Heart left ventricle (tissue), 16 donors: ENCODE measurements at regions not wholly inside any gene's neighbourhood (a gene's known extent, or its start where the extent isn't known, plus 50 kb on each side); places are given as distances from the start of the nearest gene placed in this dataset.

Experiments
- ATAC-seq, 4 donors: fragments of 200-7000 bp; cut with Tn5 transposase; one replicate each; pipeline ENCODE4 v1.9.1; 2020 to 2022; ENCODE audit warnings: moderate library complexity in 4 of 4, mild to moderate bottlenecking in 3 of 4, moderate number of reproducible peaks in 1 of 4
- DNase-seq, 5 donors: peaks; one replicate each; pipeline ENCODE4 v3.0.0-alpha.2; 2020
- H3K27ac ChIP-seq, 12 donors: fragments of 200-600 bp; sonication (generic) in 4 of 12; one replicate each; pipeline versions ENCODE4 v1.5.0 to v1.8.0; 2016 to 2022; ENCODE audit warnings: mild to moderate bottlenecking in 2 of 12
- H3K27me3 ChIP-seq, 9 donors: fragments of 200-600 bp; sonication (generic) in 2 of 9; one replicate each; pipeline versions ENCODE4 v1.5.1 to v1.8.0; 2016 to 2022; ENCODE audit warnings: mild to moderate bottlenecking in 3 of 9
- H3K36me3 ChIP-seq, 9 donors: fragments of 200-600 bp; sonication (generic) in 2 of 9; one replicate each; pipeline versions ENCODE4 v1.5.0 to v1.8.0; 2018 to 2022; ENCODE audit warnings: mild to moderate bottlenecking in 2 of 9
- H3K4me1 ChIP-seq, 12 donors: fragments of 200-600 bp; sonication (generic) in 4 of 12; one replicate each; pipeline versions ENCODE4 v1.5.0 to v1.8.0; 2016 to 2022; ENCODE audit warnings: mild to moderate bottlenecking in 3 of 12
- H3K4me3 ChIP-seq, 12 donors: fragments of 200-600 bp; sonication (generic) in 4 of 12; one replicate each; pipeline versions ENCODE4 v1.5.0 to v1.8.0; 2017 to 2022; ENCODE audit warnings: mild to moderate bottlenecking in 9 of 12, moderate library complexity in 4 of 12
- H3K9me3 ChIP-seq, 12 donors: fragments of 200-600 bp; sonication (generic) in 4 of 12; one replicate each; pipeline versions ENCODE4 v1.5.0 to v1.8.0; 2016 to 2022; ENCODE audit warnings: mild to moderate bottlenecking in 1 of 12
- POLR2A ChIP-seq, 2 donors: fragments of 450-650 bp; IDR thresholded peaks; one replicate each; pipeline ENCODE4 v1.6.1; 2017; ENCODE audit warnings: antibody characterized with exemption in 2 of 2, mild to moderate bottlenecking in 2 of 2, moderate library complexity in 2 of 2
- WGBS, 4 donors: extraction: QIAGEN DNeasy Blood & Tissue Kit in 2 of 4; methylation state at CpG; one replicate each; pipeline versions ENCODE4 v1.1.5 to v1.1.7; 2013 to 2018; 5-methylcytosine and 5-hydroxymethylcytosine counted together
- intact Hi-C, 10 donors: fragments of 100-400 bp; cut with DNase I; formaldehyde crosslinking; loops; one replicate each; pipeline versions ENCODE4 v1.11.1 to v1.14.2; 2022
- TF ChIP-seq, protein P1 (sequence below), 12 donors: fragments of 200-600 bp; sonication (generic) in 4 of 12; IDR thresholded peaks; one replicate each; pipeline versions ENCODE4 v1.5.0 to v1.8.0; 2018 to 2022; ENCODE audit warnings: antibody characterized with exemption in 12 of 12, mild to moderate bottlenecking in 5 of 12
- donor health status: ischemic (EF 13 %, LVEDD 7.1; RV severe dilation, severe dysfunction).
- donor health status: healthy with polysubstance abuse.
- donor health status: DM: no; HTN: yes; CAD: no.
- donor health status: DM: no; HTN: no; CAD: no.
- donor health status: ischemic (EF 25% LVEDD 6.9; RV normal size, moderate dysfunction).
- donor health status: ischemic (EF 25% LVEDD 5.7; RV mildly dilated, moderate dysfunction).
- donor health status: healthy.
- donor health status: DM: yes; HTN: yes; CAD: no.
- donor health status: ischemic (EF 35%, LVEDD 5.7; RV mildly dilated, moderate dysfunction).
- donor health status: nonischemic (EF 11% LVEDD 7.7; RV severe dilation, severe dysfunction).
- donor health status: DM: yes; HTN: yes; CAD: no.
- donor health status: PGD.
- donor health status: ischemic (EF 29% LVEDD 5.4; RV normal size, mild dysfunction).
- donor health status: nonischemic (EF 23%, LVEDD 6.1; RV moderate dilation, normal function).

DNA sequence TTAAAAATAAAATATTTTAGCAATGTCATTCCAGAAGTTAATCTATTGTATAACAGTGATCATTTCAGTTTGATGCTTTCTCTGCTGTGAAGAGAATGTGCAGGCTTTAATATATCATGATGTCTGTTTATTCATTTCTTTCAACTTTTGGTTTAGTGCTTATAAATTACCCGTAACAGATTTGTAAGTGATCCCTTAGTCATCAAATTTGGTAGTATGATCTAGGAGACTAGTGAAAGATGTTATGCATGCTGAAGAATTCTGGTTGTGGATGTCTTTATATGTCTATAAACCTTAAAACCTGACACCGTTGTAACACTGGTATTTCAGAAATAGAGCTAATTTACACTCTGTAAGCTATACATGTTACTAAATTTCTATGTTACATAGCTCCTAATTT lies 260.4 kb downstream of the CPS1 start:
- Histone ChIP-seq H3K27ac (no peak overlapping the region), H3K36me3 (no peaks in the 10 kb centered on the region), H3K27me3 (no peaks in the 10 kb centered on the region), H3K9me3 (peaks cover 0 to 13% (median 0%) of the 10 kb centered on the region in 12 donors), H3K4me3 (no peak overlapping the region), H3K4me1 (no peaks in the 10 kb centered on the region)
- 86 to 100% (median 90%) methylated on average over 2 of the region's 2 CpGs for WGBS, 4 donors
- ATAC-seq (no peak), DNase-seq (no peak)
- intact Hi-C loops = no loop called here
- no peak for TF ChIP-seq POLR2A (IDR thresholded peaks at IDR 0.05)
- TF ChIP-seq, protein P1, sequence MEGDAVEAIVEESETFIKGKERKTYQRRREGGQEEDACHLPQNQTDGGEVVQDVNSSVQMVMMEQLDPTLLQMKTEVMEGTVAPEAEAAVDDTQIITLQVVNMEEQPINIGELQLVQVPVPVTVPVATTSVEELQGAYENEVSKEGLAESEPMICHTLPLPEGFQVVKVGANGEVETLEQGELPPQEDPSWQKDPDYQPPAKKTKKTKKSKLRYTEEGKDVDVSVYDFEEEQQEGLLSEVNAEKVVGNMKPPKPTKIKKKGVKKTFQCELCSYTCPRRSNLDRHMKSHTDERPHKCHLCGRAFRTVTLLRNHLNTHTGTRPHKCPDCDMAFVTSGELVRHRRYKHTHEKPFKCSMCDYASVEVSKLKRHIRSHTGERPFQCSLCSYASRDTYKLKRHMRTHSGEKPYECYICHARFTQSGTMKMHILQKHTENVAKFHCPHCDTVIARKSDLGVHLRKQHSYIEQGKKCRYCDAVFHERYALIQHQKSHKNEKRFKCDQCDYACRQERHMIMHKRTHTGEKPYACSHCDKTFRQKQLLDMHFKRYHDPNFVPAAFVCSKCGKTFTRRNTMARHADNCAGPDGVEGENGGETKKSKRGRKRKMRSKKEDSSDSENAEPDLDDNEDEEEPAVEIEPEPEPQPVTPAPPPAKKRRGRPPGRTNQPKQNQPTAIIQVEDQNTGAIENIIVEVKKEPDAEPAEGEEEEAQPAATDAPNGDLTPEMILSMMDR (IDR thresholded peaks at IDR 0.05) = no peak

DNA sequence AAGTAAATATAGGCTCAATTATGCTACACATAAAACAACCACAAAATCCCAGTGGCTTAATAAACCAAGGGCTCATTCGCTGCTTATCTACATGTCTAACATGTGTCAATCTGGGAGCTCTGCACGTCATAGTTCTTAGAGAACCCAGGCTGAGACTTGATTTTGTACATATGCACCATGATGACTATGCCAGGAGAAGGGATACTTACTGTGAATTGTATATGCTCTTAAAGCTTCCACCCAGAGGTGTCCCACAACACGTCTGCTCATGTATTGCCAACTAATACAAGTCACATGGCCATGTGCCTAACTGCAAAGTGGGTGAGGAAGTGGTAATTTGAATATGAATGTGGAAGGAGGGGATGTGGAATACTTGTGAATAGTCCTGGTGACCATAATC lies 262.1 kb downstream of the CPS1 start:
- H3K27me3 ChIP-seq = no peaks in the 10 kb centered on the region
- ATAC-seq = no peak
- TF ChIP-seq, protein P1 (IDR thresholded peaks at IDR 0.05) = no peak
- TF ChIP-seq POLR2A (IDR thresholded peaks at IDR 0.05) = no peak
- no peak overlapping the region for H3K4me3 ChIP-seq
- intact Hi-C loops = no loop called here
- H3K4me1 ChIP-seq = no peaks in the 10 kb centered on the region
- H3K36me3 ChIP-seq = no peaks in the 10 kb centered on the region
- WGBS, 4 donors = 58 to 79% (median 69%) methylated on average over 3 of the region's 3 CpGs
- H3K9me3 ChIP-seq = peaks cover 0 to 13% (median 0%) of the 10 kb centered on the region in 12 donors
- H3K27ac ChIP-seq = no peak overlapping the region
- no peak for DNase-seq

DNA sequence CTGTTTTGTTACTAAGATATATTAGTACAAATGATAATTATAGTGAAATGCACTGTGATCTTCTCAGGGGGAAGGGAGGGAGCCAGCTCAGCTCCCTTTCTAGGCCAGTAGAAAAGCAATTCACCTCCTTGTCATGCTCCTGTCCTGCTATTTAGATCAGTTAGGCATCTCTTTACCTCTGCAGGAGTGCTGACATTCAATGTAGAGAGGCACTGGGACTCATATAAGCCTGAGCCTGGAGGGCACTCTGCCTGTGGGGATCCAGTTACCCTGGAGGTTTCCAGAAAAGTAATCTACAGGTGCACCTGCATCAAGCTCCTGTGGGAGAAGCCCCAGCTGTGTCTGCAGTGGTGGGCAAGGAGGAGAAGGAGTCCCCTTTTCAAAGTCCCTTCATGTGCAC lies 277.0 kb downstream of the CPS1 start:
- TF ChIP-seq, protein P1 (IDR thresholded peaks at IDR 0.05) = no peak
- Histone ChIP-seq H3K36me3 (no peaks in the 10 kb centered on the region), H3K9me3 (peaks cover 0 to 5% (median 0%) of the 10 kb centered on the region in 12 donors), H3K27ac (no peak overlapping the region), H3K27me3 (no peaks in the 10 kb centered on the region), H3K4me3 (no peak overlapping the region), H3K4me1 (no peaks in the 10 kb centered on the region)
- ATAC-seq = no peak
- no peak for DNase-seq
- intact Hi-C loops = no loop called here

DNA sequence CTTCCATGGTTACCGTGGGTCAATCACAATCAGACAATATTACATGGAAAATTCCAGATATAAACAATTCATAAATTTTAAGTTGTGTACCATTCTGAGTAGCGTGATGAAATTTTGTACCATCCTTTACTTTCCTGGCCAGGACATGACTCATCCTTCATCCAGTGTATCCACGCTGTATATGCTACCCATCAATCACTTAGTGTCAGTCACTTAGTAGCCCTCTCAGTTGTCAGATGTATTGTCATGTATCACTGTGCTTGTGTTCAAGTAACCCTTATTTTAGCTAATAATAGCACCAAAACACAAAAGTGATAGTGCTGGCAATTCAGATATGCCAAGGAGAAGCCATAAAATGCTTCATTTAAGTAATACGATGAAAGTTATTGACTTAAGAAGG lies 282.6 kb downstream of the CPS1 start:
- no peaks in the 10 kb centered on the region for H3K9me3 ChIP-seq
- 83 to 85% (median 84%) methylated on average over 4 of the region's 4 CpGs for WGBS, 4 donors
- intact Hi-C loops = no loop called here
- no peak for ATAC-seq
- no peak overlapping the region for H3K27ac ChIP-seq
- H3K4me3 ChIP-seq = no peak overlapping the region
- H3K36me3 ChIP-seq = no peaks in the 10 kb centered on the region
- H3K4me1 ChIP-seq = no peaks in the 10 kb centered on the region
- H3K27me3 ChIP-seq = no peaks in the 10 kb centered on the region
- TF ChIP-seq, protein P1 (IDR thresholded peaks at IDR 0.05) = no peak
- no peak for TF ChIP-seq POLR2A (IDR thresholded peaks at IDR 0.05)
- DNase-seq = no peak
